H1 (cell line): ENCODE measurements at regions not wholly inside any gene's neighbourhood (a gene's known extent, or its start where the extent isn't known, plus 50 kb on each side); places are given as distances from the start of the nearest gene placed in this dataset.

Experiments used
- CTCF ChIA-PET: fragments of 300-600 bp; sonication (Branson Sonifier 250); formaldehyde crosslinking; loops from one replicate; lab custom pipeline; 2021; ENCODE audit not compliant: partially characterized antibody; lab: Charles Lee
- POLR2A ChIA-PET: fragments of 300-600 bp; sonication (Branson Sonifier 250); formaldehyde crosslinking; loops from one replicate; lab custom pipeline; 2021; ENCODE audit warnings: inconsistent platforms; ENCODE audit not compliant: partially characterized antibody; lab: Charles Lee
- DNase-seq, 2 experiments: peaks; one replicate each; pipeline versions ENCODE4 v3.0.0 to v3.0.0-alpha.2; 2010 to 2022; ENCODE audit warnings: low spot score in 2 of 2, low read depth in 1 of 2, mixed read lengths in 1 of 2
- FAIRE-seq: peaks from 2 replicates; lab custom pipeline; 2011; peaks lifted over from hg19 to GRCh38; lab: Jason Lieb, UNC
- H2AFZ ChIP-seq: 2 replicates; pipeline ENCODE4 v1.8.1; 2012; ENCODE audit warnings: low read length, inconsistent platforms
- H2AK5ac ChIP-seq: 2 replicates; pipeline ENCODE4 v1.6.1; 2013; ENCODE audit warnings: low read depth, low read length
- H2BK120ac ChIP-seq: replicated peaks from 2 replicates; pipeline ENCODE3; 2013; ENCODE audit warnings: low read depth, low read length, inconsistent platforms
- H2BK12ac ChIP-seq: 2 replicates; pipeline ENCODE4 v1.6.1; 2013; ENCODE audit warnings: low read depth, low read length
- H2BK15ac ChIP-seq: 2 replicates; pipeline ENCODE4 v1.6.1; 2013; ENCODE audit warnings: low read length
- H2BK20ac ChIP-seq: 2 replicates; pipeline ENCODE4 v1.6.1; 2013; ENCODE audit warnings: low read length
- H2BK5ac ChIP-seq: 2 replicates; pipeline ENCODE4 v1.6.1; 2013; ENCODE audit warnings: low read depth, low read length
- H3K14ac ChIP-seq: 2 replicates; pipeline ENCODE4 v1.6.1; 2013; ENCODE audit warnings: inconsistent platforms; ENCODE audit not compliant: insufficient read length
- H3K18ac ChIP-seq: 2 replicates; pipeline ENCODE4 v1.6.1; 2013; ENCODE audit warnings: low read length; ENCODE audit errors: extremely low read depth
- H3K23ac ChIP-seq: 2 replicates; pipeline ENCODE4 v1.6.1; 2013; ENCODE audit warnings: inconsistent platforms; ENCODE audit not compliant: insufficient read length
- H3K23me2 ChIP-seq: 2 replicates; pipeline ENCODE4 v1.6.1; 2013; ENCODE audit warnings: low read depth, low read length
- H3K27ac ChIP-seq: 2 replicates; pipeline ENCODE4 v1.6.1; 2011; ENCODE audit warnings: low read depth, low read length, inconsistent platforms
- H3K27me3 ChIP-seq, 4 experiments: replicated peaks in 1 of 4; 1 replicate in 1 of 4; 2 replicates in 3 of 4; pipeline versions ENCODE4 v1.6.1 to v1.8.1; 2011 to 2013; ENCODE audit warnings: low read length in 3 of 4, mild to moderate bottlenecking in 3 of 4, inconsistent platforms in 2 of 4, mixed read lengths in 2 of 4, moderate library complexity in 1 of 4; ENCODE audit not compliant: control insufficient read depth in 3 of 4, insufficient read depth in 3 of 4; ENCODE audit errors: extremely low read depth in 1 of 4
- H3K36me3 ChIP-seq, 4 experiments: 2 replicates each; pipeline versions ENCODE4 v1.6.1 to v1.8.1; 2011 to 2013; ENCODE audit warnings: mild to moderate bottlenecking in 4 of 4, low read length in 3 of 4, moderate library complexity in 2 of 4, control low read depth in 1 of 4, inconsistent platforms in 1 of 4; ENCODE audit not compliant: insufficient read depth in 4 of 4, control insufficient read depth in 2 of 4
- H3K4ac ChIP-seq: replicated peaks from 2 replicates; pipeline ENCODE3; 2013; ENCODE audit warnings: low read length, low read depth, mixed read lengths, inconsistent platforms; ENCODE audit not compliant: insufficient read length
- H3K4me1 ChIP-seq, 4 experiments: replicated peaks in 1 of 4; 1 replicate in 1 of 4; 2 replicates in 3 of 4; pipeline versions ENCODE4 v1.6.1 to v1.8.1; 2011 to 2013; ENCODE audit warnings: low read length in 3 of 4, inconsistent platforms in 2 of 4, mixed read lengths in 1 of 4; ENCODE audit not compliant: insufficient read depth in 4 of 4, control insufficient read depth in 3 of 4
- H3K4me2 ChIP-seq, 2 experiments: 2 replicates each; pipeline versions ENCODE4 v1.6.1 to v1.8.1; 2011 to 2013; ENCODE audit warnings: low read depth in 2 of 2, low read length in 2 of 2, control low read depth in 1 of 2, inconsistent platforms in 1 of 2, mild to moderate bottlenecking in 1 of 2; ENCODE audit not compliant: insufficient read depth in 1 of 2
- H3K4me3 ChIP-seq, 4 experiments: fragments of 200-600, 300-600 bp in 1 of 4; sonication (generic), shearing (Covaris generic), sonication (Bioruptor Twin) in 1 of 4; 2 replicates each; pipeline versions ENCODE4 v1.5.1 to v1.8.1; 2011 to 2016; ENCODE audit warnings: low read length in 4 of 4, low read depth in 3 of 4, control low read depth in 2 of 4, inconsistent platforms in 2 of 4, mild to moderate bottlenecking in 2 of 4, mixed read lengths in 1 of 4, moderate library complexity in 1 of 4; ENCODE audit not compliant: insufficient read depth in 2 of 4; ENCODE audit errors: extremely low read depth in 1 of 4
- H3K56ac ChIP-seq: replicated peaks from 2 replicates; pipeline ENCODE3; 2013; ENCODE audit warnings: low read depth, mild to moderate bottlenecking, mixed read lengths, low read length, inconsistent platforms; ENCODE audit not compliant: insufficient read length
- H3K79me1 ChIP-seq: 2 replicates; pipeline ENCODE4 v1.6.1; 2013; ENCODE audit warnings: low read depth, low read length, control low read depth
- H3K79me2 ChIP-seq, 2 experiments: 2 replicates each; pipeline versions ENCODE4 v1.6.1 to v1.8.1; 2012 to 2013; ENCODE audit warnings: low read length in 2 of 2, mild to moderate bottlenecking in 2 of 2, inconsistent platforms in 1 of 2; ENCODE audit not compliant: insufficient read depth in 2 of 2, control insufficient read depth in 1 of 2
- H3K9ac ChIP-seq, 4 experiments: replicated peaks in 1 of 4; 1 replicate in 1 of 4; 2 replicates in 3 of 4; pipeline versions ENCODE4 v1.6.1 to v1.8.1; 2011 to 2013; ENCODE audit warnings: low read depth in 3 of 4, low read length in 3 of 4, control low read depth in 2 of 4, mild to moderate bottlenecking in 2 of 4, moderate library complexity in 2 of 4, inconsistent platforms in 1 of 4; ENCODE audit errors: extremely low read depth in 1 of 4
- H3K9me3 ChIP-seq, 2 experiments: 2 replicates each; pipeline versions ENCODE4 v1.6.1 to v1.8.1; 2012 to 2013; ENCODE audit warnings: mild to moderate bottlenecking in 2 of 2, moderate library complexity in 2 of 2, control low read depth in 1 of 2, inconsistent platforms in 1 of 2, low read depth in 1 of 2, low read length in 1 of 2, mixed read lengths in 1 of 2; ENCODE audit not compliant: insufficient read depth in 2 of 2
- H4K20me1 ChIP-seq, 2 experiments: replicated peaks in 1 of 2; 2 replicates each; pipeline versions ENCODE3 to v1.8.1; 2011 to 2013; ENCODE audit warnings: inconsistent platforms in 2 of 2, low read length in 2 of 2, mild to moderate bottlenecking in 1 of 2; ENCODE audit not compliant: insufficient read depth in 2 of 2, control insufficient read depth in 1 of 2
- H4K5ac ChIP-seq: 2 replicates; pipeline ENCODE4 v1.6.1; 2013; ENCODE audit warnings: low read length, low read depth, mixed read lengths, inconsistent platforms; ENCODE audit not compliant: insufficient read length
- H4K8ac ChIP-seq: 2 replicates; pipeline ENCODE4 v1.8.0; 2013; ENCODE audit warnings: mild to moderate bottlenecking, moderate library complexity, low read length, inconsistent platforms; ENCODE audit not compliant: insufficient read depth; ENCODE audit errors: extremely low read depth
- H4K91ac ChIP-seq: replicated peaks from 2 replicates; pipeline ENCODE3; 2013; ENCODE audit warnings: low read length, mixed read lengths, inconsistent platforms; ENCODE audit not compliant: insufficient read length
- BACH1 ChIP-seq: IDR thresholded peaks from 2 replicates; pipeline ENCODE4 v1.6.1; 2012; ENCODE audit warnings: low read length, improper control_type of control experiment
- CREB1 ChIP-seq: IDR thresholded peaks from 2 replicates; pipeline ENCODE4 v1.6.1; 2012; ENCODE audit warnings: inconsistent platforms
- FOSL1 ChIP-seq: IDR thresholded peaks from 2 replicates; pipeline ENCODE4 v1.6.1; 2011; ENCODE audit warnings: mild to moderate bottlenecking, low read depth, low read length, moderate library complexity; ENCODE audit not compliant: insufficient read depth
- RAD21 ChIP-seq, 2 experiments: IDR thresholded peaks in 1 of 2; conservative IDR thresholded peaks in 1 of 2; 2 replicates each; pipeline ENCODE4 v1.6.1; 2011; ENCODE audit warnings: low read depth in 2 of 2, low read length in 2 of 2, improper control_type of control experiment in 1 of 2, inconsistent platforms in 1 of 2, mild to moderate bottlenecking in 1 of 2, moderate library complexity in 1 of 2
- SP1 ChIP-seq: IDR thresholded peaks from 2 replicates; pipeline ENCODE4 v1.6.1; 2011; ENCODE audit warnings: low read depth, low read length
- WGBS, 2 experiments: shearing (Covaris generic) in 1 of 2; methylation state at CpG; one replicate each; pipeline versions ENCODE4 v1.1.6 to v1.1.7; 2013 to 2015; ENCODE audit warnings: low lambda C conversion rate in 2 of 2, mixed read lengths in 2 of 2, inconsistent platforms in 1 of 2, low coverage in 1 of 2, missing lambda C conversion rate in 1 of 2; ENCODE audit not compliant: insufficient replicate concordance in 2 of 2, insufficient coverage in 1 of 2, insufficient read length in 1 of 2; ENCODE audit errors: extremely low coverage in 1 of 2, missing lambda C conversion rate in 1 of 2; 5-methylcytosine and 5-hydroxymethylcytosine counted together
- TF ChIP-seq, protein P1 (sequence below), 3 experiments: IDR thresholded peaks; 1 replicate in 2 of 3; 2 replicates in 1 of 3; pipeline versions ENCODE4 v1.5.1 to v1.6.1; 2011; ENCODE audit warnings: low read length in 3 of 3, mild to moderate bottlenecking in 3 of 3, inconsistent platforms in 2 of 3, low read depth in 1 of 3, moderate library complexity in 1 of 3; ENCODE audit not compliant: insufficient read depth in 1 of 3; ENCODE audit errors: control extremely low read depth in 1 of 3
- TF ChIP-seq, protein P2 (sequence below): IDR thresholded peaks from 2 replicates; pipeline ENCODE4 v1.6.1; 2012; ENCODE audit warnings: inconsistent platforms

DNA sequence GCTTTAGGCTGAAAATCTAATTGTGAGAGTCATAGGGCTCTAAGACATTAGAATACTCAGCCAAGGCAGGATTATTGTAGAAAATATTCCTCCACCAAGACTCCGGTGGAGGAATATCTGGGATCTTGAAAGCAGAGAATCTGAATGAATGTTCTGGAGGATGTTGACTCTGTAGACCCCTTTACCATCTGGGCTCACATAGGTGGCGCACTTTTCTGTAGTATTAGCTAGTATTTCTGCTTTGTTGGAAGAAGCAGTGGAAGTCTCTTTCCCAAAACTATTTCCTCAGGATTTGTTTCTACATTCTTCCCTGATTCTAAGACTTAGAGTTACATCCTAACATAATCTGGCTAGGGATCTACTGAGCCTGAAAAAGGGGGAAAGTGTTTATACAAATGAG lies 752.4 kb upstream of the SEMA6A start:
- CTCF ChIA-PET = interaction anchor here (0.9 to 1.5 kb wide), 3 partner anchors 9 to 128 kb away, joined by 3 to 4 read pairs (median 4); no protein-coding TSS in a partner anchor
- Histone ChIP-seq H3K4me3 (no peak overlapping the region), H3K56ac (no peak overlapping the region), H4K5ac (no peak overlapping the region), H4K8ac (no peak overlapping the region), H3K79me2 (no peaks in the 10 kb centered on the region), H3K9me3 (peaks cover 0 to 8% of the 10 kb centered on the region in 2 experiments; a peak in 1 of 4 replicates), H3K4me1 (no peaks in the 10 kb centered on the region), H3K27ac (no peak overlapping the region), H3K36me3 (no peaks in the 10 kb centered on the region), H3K4ac (no peak overlapping the region), H3K79me1 (no peaks in the 10 kb centered on the region), H3K14ac (no peak overlapping the region), H4K20me1 (no peaks in the 10 kb centered on the region), H3K9ac (no peak overlapping the region), H2BK5ac (no peak overlapping the region), H4K91ac (no peak overlapping the region), H2AK5ac (no peak overlapping the region), H2BK120ac (no peak overlapping the region), H2BK20ac (no peak overlapping the region), H2AFZ (no peak overlapping the region), H3K23me2 (no peaks in the 10 kb centered on the region), H3K23ac (no peak overlapping the region), H3K18ac (no peak overlapping the region), H2BK12ac (no peak overlapping the region), H3K27me3 (no peaks in the 10 kb centered on the region), H3K4me2 (no peak overlapping the region), H2BK15ac (no peak overlapping the region)
- POLR2A ChIA-PET = no interaction called here
- TF ChIP-seq FOSL1 (no peak), RAD21 (IDR thresholded peaks at IDR 0.05 in 1 of 2, conservative IDR thresholded peaks at IDR 0.05 in 1 of 2; ENCODE audit: low read depth in 2 of 2, low read length in 2 of 2) (peak; percentile 35 to 44; a peak in 3 of 4 replicates), CREB1 (no peak), BACH1 (no peak), SP1 (no peak)
- TF ChIP-seq, protein P1, sequence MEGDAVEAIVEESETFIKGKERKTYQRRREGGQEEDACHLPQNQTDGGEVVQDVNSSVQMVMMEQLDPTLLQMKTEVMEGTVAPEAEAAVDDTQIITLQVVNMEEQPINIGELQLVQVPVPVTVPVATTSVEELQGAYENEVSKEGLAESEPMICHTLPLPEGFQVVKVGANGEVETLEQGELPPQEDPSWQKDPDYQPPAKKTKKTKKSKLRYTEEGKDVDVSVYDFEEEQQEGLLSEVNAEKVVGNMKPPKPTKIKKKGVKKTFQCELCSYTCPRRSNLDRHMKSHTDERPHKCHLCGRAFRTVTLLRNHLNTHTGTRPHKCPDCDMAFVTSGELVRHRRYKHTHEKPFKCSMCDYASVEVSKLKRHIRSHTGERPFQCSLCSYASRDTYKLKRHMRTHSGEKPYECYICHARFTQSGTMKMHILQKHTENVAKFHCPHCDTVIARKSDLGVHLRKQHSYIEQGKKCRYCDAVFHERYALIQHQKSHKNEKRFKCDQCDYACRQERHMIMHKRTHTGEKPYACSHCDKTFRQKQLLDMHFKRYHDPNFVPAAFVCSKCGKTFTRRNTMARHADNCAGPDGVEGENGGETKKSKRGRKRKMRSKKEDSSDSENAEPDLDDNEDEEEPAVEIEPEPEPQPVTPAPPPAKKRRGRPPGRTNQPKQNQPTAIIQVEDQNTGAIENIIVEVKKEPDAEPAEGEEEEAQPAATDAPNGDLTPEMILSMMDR (IDR thresholded peaks at IDR 0.05; ENCODE audit: control extremely low read depth in 1 of 3, insufficient read depth in 1 of 3, low read depth in 1 of 3, low read length in 3 of 3) = peak in 1 of 3 experiments; percentile 37; a peak in 2 of 4 replicates
- TF ChIP-seq, protein P2, sequence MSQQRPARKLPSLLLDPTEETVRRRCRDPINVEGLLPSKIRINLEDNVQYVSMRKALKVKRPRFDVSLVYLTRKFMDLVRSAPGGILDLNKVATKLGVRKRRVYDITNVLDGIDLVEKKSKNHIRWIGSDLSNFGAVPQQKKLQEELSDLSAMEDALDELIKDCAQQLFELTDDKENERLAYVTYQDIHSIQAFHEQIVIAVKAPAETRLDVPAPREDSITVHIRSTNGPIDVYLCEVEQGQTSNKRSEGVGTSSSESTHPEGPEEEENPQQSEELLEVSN = no peak
- no peak for DNase-seq
- FAIRE-seq = no peak
- 52% methylated on average over 2 of the region's 2 CpGs; no CpG with 5 or more reads in 1 of the 2 experiments for WGBS, 2 experiments
